ENCODE measurements at regions not wholly inside any gene's neighbourhood (a gene's known extent, or its start where the extent isn't known, plus 50 kb on each side); places are given as distances from the start of the nearest gene placed in this dataset.

GRCh38 chr4:11908205-11908604, 479.5 kb upstream of the HS3ST1 start:
- H3K4me1 ChIP-seq (ENCODE audit: control insufficient read depth in 1 of 2, low read depth in 2 of 2), result peaks cover 0 to 12% of the 10 kb centered on the region in 2 donors
- ATAC-seq (ENCODE audit: insufficient number of reproducible peaks, low FRiP score, low read depth), result no peak
- no peak for DNase-seq (ENCODE audit: low spot score)
- H3K9me3 ChIP-seq, result no peaks in the 10 kb centered on the region
- H3K36me3 ChIP-seq, result no peaks in the 10 kb centered on the region
- no peak for TF ChIP-seq CTCF (IDR thresholded peaks at IDR 0.05)
- H3K27ac ChIP-seq, result no peak overlapping the region
- H3K27me3 ChIP-seq (replicated peaks; ENCODE audit: insufficient read depth), result no peaks in the 10 kb centered on the region
- no peak overlapping the region for H3K4me3 ChIP-seq

GRCh38 chr4:11904846-11905739, 476.4 kb upstream of the HS3ST1 start:
- H3K9me3 ChIP-seq, result no peaks in the 10 kb centered on the region
- TF ChIP-seq CTCF (IDR thresholded peaks at IDR 0.05), result no peak
- H3K4me3 ChIP-seq, result no peak overlapping the region
- ATAC-seq (ENCODE audit: insufficient number of reproducible peaks, low FRiP score, low read depth), result no peak
- H3K27ac ChIP-seq, result no peak overlapping the region
- no peaks in the 10 kb centered on the region for H3K27me3 ChIP-seq (replicated peaks; ENCODE audit: insufficient read depth)
- H3K4me1 ChIP-seq (ENCODE audit: control insufficient read depth in 1 of 2, low read depth in 2 of 2), result peaks cover 0 to 12% of the 10 kb centered on the region in 2 donors
- DNase-seq (ENCODE audit: low spot score), result no peak
- no peaks in the 10 kb centered on the region for H3K36me3 ChIP-seq

- H3K36me3 ChIP-seq, result no peaks in the 10 kb centered on the region
- ATAC-seq (ENCODE audit: insufficient number of reproducible peaks, low FRiP score, low read depth), result no peak
- TF ChIP-seq CTCF (IDR thresholded peaks at IDR 0.05), result no peak
Measured at GRCh38 chr4:11904117-11904535, 475.4 kb upstream of the HS3ST1 start.

GRCh38 chr4:11901089-11901488, 472.4 kb upstream of the HS3ST1 start:
- ATAC-seq (ENCODE audit: insufficient number of reproducible peaks, low FRiP score, low read depth) (no peak), DNase-seq (ENCODE audit: low spot score) (no peak)
- TF ChIP-seq CTCF (IDR thresholded peaks at IDR 0.05), result no peak
- Histone ChIP-seq H3K27me3 (replicated peaks; ENCODE audit: insufficient read depth) (no peaks in the 10 kb centered on the region), H3K4me1 (ENCODE audit: control insufficient read depth in 1 of 2, low read depth in 2 of 2) (peaks cover 0 to 12% of the 10 kb centered on the region in 2 donors), H3K36me3 (no peaks in the 10 kb centered on the region), H3K27ac (no peak overlapping the region), H3K4me3 (no peak overlapping the region), H3K9me3 (no peaks in the 10 kb centered on the region)

More at GRCh38 chr4:11904117-11904535, 475.4 kb upstream of the HS3ST1 start:
- Histone ChIP-seq H3K9me3 (no peaks in the 10 kb centered on the region), H3K4me1 (ENCODE audit: control insufficient read depth in 1 of 2, low read depth in 2 of 2) (peaks cover 0 to 12% of the 10 kb centered on the region in 2 donors), H3K4me3 (no peak overlapping the region), H3K27me3 (replicated peaks; ENCODE audit: insufficient read depth) (no peaks in the 10 kb centered on the region), H3K27ac (no peak overlapping the region)
- DNase-seq (ENCODE audit: low spot score), result no peak

- TF ChIP-seq CTCF (IDR thresholded peaks at IDR 0.05), result no peak
- ATAC-seq (ENCODE audit: insufficient number of reproducible peaks, low FRiP score, low read depth), result no peak
- H3K36me3 ChIP-seq, result no peaks in the 10 kb centered on the region
Measured at GRCh38 chr4:11900359-11900758, 471.7 kb upstream of the HS3ST1 start.

More at GRCh38 chr4:11900359-11900758, 471.7 kb upstream of the HS3ST1 start:
- no peak for DNase-seq (ENCODE audit: low spot score)
- no peak overlapping the region for H3K27ac ChIP-seq
- no peaks in the 10 kb centered on the region for H3K9me3 ChIP-seq
- no peaks in the 10 kb centered on the region for H3K27me3 ChIP-seq (replicated peaks; ENCODE audit: insufficient read depth)
- no peak overlapping the region for H3K4me3 ChIP-seq
- H3K4me1 ChIP-seq (ENCODE audit: control insufficient read depth in 1 of 2, low read depth in 2 of 2), result peaks cover 0 to 12% of the 10 kb centered on the region in 2 donors
